ENCODE measurements at regions not wholly inside any gene's neighbourhood (a gene's known extent, or its start where the extent isn't known, plus 50 kb on each side); places are given as distances from the start of the nearest gene placed in this dataset.

DNA sequence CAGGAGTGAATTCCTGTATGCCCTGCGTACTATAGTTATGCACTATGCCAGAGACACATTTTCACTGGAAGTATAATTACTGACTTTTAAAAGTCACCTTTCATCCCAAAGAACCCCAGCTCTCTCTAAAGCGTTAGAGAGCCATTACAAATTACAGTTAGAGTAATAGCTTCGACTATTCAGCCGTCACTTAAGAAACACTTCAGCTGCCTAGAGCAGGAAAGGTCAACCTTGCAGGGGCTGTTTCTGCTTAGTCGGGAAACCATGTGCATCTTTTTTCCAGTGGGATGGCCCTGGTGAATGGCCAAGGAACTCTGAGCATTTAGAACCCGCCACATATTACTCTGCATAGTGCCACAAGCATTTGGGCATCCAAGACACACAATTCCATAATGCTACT lies 235.9 kb downstream of the ARRDC4 start:
- TF ChIP-seq EP300 (IDR thresholded peaks at IDR 0.05) (no peak), CTCF (IDR thresholded peaks at IDR 0.05) (no peak), ESRRA (IDR thresholded peaks at IDR 0.05; ENCODE audit: borderline replicate concordance, low read length) (no peak), POLR2A (IDR thresholded peaks at IDR 0.05; ENCODE audit: low read length) (no peak), CHD4 (IDR thresholded peaks at IDR 0.05; ENCODE audit: borderline replicate concordance) (no peak)
- TF ChIP-seq, protein P1, sequence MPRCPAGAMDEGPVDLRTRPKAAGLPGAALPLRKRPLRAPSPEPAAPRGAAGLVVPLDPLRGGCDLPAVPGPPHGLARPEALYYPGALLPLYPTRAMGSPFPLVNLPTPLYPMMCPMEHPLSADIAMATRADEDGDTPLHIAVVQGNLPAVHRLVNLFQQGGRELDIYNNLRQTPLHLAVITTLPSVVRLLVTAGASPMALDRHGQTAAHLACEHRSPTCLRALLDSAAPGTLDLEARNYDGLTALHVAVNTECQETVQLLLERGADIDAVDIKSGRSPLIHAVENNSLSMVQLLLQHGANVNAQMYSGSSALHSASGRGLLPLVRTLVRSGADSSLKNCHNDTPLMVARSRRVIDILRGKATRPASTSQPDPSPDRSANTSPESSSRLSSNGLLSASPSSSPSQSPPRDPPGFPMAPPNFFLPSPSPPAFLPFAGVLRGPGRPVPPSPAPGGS (IDR thresholded peaks at IDR 0.05), result no peak
- TF ChIP-seq, protein P2, sequence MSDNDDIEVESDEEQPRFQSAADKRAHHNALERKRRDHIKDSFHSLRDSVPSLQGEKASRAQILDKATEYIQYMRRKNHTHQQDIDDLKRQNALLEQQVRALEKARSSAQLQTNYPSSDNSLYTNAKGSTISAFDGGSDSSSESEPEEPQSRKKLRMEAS (IDR thresholded peaks at IDR 0.05), result no peak
- TF ChIP-seq, protein P3, sequence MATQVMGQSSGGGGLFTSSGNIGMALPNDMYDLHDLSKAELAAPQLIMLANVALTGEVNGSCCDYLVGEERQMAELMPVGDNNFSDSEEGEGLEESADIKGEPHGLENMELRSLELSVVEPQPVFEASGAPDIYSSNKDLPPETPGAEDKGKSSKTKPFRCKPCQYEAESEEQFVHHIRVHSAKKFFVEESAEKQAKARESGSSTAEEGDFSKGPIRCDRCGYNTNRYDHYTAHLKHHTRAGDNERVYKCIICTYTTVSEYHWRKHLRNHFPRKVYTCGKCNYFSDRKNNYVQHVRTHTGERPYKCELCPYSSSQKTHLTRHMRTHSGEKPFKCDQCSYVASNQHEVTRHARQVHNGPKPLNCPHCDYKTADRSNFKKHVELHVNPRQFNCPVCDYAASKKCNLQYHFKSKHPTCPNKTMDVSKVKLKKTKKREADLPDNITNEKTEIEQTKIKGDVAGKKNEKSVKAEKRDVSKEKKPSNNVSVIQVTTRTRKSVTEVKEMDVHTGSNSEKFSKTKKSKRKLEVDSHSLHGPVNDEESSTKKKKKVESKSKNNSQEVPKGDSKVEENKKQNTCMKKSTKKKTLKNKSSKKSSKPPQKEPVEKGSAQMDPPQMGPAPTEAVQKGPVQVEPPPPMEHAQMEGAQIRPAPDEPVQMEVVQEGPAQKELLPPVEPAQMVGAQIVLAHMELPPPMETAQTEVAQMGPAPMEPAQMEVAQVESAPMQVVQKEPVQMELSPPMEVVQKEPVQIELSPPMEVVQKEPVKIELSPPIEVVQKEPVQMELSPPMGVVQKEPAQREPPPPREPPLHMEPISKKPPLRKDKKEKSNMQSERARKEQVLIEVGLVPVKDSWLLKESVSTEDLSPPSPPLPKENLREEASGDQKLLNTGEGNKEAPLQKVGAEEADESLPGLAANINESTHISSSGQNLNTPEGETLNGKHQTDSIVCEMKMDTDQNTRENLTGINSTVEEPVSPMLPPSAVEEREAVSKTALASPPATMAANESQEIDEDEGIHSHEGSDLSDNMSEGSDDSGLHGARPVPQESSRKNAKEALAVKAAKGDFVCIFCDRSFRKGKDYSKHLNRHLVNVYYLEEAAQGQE (IDR thresholded peaks at IDR 0.05), result no peak

Measured in A549 (cell line).